HG03060 (cell line): ENCODE measurements at regions not wholly inside any gene's neighbourhood (a gene's known extent, or its start where the extent isn't known, plus 50 kb on each side); places are given as distances from the start of the nearest gene placed in this dataset.
"Not testable (repeated sequence)": the region's sequence is repeated elsewhere in the genome, so short reads cannot be mapped to it uniquely, and the experiment has no call there.

ENCODE experiments used
- ATAC-seq: cut with Tn5 transposase; IDR thresholded peaks from one replicate; pipeline ENCODE4 v1.9.1; 2021; ENCODE audit warnings: low read depth, moderate number of reproducible peaks; ENCODE audit not compliant: unreplicated experiment

GRCh38 chr6:56753811-56754210, 111.1 kb upstream of the DST start:
- ATAC-seq, result no peak

- no peak for ATAC-seq
Measured at GRCh38 chr6:56752534-56752933, 109.8 kb upstream of the DST start.

GRCh38 chr6:56752009-56752408, 109.3 kb upstream of the DST start:
- no peak for ATAC-seq

DNA sequence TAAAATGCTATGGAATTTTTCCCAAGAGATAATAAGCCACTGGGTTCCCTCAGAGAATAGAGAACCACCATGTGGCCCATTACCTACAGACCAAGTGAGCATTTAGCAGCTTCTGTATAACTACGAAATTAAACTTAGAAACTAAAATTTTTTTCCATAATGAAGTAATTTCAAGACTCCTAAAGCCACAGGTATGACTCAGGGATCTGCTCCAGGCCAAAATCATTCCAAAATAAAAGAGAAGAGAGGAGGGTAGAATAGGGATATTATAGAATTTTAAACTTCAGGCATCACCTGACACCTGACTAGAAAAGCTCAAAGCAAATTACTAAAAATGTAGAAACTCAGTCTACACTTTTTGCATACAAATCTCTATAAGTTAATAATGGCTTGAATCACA, 108.9 kb upstream of the DST start:
- no peak for ATAC-seq

GRCh38 chr6:56750686-56751085, 108.0 kb upstream of the DST start:
- no peak for ATAC-seq

DNA sequence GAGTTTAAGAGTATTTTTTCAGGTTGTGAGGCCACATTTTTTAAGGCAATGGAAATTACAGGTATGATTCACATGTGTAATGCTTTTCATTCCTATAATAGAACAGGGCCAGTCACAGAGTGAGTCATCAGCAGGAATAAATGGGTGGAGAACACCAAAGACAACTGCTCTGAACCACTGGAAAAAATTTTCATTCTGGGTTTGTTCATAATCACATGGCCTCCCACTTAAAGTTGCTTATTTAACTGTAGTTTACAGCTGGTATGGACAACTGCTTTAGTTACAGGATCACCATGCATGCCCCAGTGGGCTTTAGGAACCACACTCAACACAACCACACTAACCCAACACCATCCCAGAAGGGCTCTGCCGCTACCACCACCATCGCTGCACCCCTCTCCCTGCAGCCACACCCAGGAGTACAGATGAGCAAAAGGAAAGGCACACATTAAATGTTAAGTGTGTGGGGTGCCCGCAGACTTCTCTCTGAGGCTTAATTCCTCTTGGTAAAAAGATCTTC, 107.0 kb upstream of the DST start:
- ATAC-seq, result no peak

DNA sequence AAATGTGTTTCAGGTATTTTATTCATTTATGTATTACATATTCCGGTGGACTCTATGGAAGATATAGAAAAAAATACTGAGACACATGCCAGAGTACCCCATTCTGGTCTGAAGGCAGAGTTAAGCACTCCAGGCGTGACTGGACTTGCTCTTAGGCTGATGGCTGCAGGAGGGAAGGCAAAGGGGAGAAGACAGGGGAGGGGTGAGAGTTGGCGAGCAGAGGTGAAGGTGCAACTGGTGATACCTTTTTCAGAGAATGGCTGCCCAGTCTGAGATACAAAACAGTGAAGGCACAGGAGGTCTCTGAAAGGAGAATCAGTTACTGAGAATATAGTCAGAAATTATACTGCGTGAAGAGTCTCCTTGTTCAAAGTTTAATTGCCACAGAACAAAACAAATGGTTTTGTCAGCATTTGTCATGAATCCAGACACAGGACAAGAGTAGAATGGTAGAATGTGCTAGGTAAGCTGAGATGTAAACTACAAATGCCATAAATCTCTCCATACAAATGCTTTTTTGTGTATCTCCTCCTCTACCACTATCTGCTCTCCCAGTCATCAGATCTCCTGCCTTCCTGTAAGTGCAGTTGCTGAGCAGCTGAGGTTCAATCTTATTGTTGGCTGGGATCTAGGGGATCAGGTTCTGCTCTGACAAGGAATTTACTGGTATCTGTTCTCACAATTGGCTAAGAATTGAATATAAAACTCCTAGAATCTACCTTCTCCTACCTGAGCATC, 104.2 kb upstream of the DST start:
- ATAC-seq, result no peak

- ATAC-seq, result no peak
Measured at GRCh38 chr6:56745971-56746370, 103.3 kb upstream of the DST start.

DNA sequence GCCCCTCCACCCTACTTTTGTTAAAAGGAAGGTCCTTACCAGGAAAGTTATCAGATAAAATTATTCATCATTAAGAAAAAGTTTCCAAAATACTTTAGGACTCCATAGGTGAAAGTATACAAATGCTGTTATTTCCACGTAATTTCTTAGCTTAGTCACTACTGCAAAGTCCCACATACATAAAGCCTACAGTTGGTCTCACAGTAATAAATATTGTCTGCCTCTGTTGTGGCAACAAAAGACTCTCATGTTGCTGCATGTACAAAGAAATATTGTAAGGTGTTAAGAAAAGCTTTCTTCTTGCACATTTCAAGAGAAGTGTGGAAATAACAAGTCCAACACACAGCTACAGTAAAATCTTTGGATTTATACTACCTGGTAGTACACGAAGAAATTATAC, 102.4 kb upstream of the DST start:
- no peak for ATAC-seq

- no peak for ATAC-seq
Measured at GRCh38 chr6:56744528-56744927, 101.8 kb upstream of the DST start.

GRCh38 chr6:56742122-56742791, 99.6 kb upstream of the DST start:
- peak; percentile 48 for ATAC-seq

DNA sequence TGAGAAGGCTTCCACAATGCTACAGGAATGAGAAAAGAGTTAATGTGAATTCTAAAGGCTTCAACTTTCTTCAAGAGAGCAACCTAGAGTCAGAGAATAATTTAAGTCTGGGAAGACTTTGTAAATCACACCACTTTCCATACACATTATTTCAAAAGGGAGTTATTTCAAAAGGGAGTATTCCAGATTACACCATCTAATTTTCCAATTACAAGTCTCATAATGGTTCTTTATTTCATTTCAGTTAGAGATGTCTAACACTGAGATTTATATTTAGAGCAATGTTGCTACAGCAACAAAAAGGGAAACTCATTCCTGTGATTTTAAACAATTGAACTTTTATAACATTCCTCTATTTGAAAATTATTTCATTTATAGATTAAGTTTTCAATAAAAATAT, 98.8 kb upstream of the DST start:
- ATAC-seq, result no peak

DNA sequence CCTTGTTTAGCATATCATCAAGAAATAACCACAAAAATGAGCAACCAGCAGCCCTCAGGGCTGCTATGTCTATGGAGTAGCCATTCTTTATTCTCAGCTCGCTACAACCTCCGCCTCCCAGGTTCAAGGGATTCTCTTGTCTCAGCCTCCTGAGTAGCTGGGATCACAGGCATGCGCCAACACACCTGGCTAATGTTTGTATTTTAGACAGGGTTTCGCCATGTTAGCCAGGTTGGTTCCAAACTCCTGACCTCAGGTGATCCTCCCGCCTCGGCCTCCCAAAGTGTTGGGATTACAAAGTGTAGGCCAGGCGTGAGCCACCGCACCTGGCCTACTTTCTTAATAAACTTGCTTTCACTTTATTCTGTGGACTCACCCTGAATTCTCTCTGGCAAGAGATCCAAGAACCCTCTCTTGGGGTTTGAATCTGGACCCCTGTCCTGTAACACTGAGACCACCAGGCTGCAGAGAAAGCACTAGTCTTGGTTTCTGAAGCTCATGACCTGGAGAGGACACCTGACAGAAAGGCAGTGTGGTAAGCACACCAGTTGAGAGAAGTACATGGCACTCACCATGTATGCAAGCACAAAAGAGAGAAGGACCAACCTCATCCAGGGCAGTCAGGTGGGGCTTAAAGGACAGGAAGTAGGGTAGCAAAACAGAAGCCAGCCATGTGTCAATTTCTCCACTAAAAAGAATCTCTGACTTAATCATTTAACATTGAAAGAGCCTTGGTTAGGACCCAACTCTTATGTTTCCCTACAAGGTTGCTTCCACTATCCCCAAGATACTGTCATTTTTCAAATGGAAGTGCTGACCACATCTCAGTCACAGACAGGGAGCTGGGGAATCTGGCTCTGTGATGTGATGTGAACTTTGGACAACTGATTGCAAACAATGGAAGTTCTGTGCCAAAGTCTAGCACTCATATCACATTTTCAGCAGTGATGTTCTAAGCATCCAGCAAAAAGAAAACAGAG, 97.4 kb upstream of the DST start:
- no peak for ATAC-seq

- no peak for ATAC-seq
Measured at GRCh38 chr6:56736804-56737203, 94.1 kb upstream of the DST start.

DNA sequence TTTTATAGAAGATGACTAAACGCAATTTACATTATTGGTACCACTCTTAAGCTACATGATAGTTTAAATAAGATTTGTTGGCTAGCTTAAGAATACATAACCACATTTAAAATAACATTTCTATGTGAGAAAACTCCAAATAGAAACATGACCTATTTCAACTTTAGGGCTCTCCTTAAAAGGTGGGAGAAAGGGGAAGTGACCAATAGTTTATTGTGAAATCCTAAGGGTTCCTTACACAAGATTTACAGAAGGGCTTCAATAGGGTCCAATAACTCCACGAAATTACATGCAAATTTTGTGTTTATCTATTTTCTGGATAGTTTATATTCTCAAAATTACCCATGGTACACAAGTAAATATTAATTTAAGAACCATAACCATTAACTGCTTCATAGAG, 91.6 kb upstream of the DST start:
- no peak for ATAC-seq

- ATAC-seq, result no peak
Measured at GRCh38 chr6:56733211-56733697, 90.6 kb upstream of the DST start.

GRCh38 chr6:56732517-56732916, 89.8 kb upstream of the DST start:
- no peak for ATAC-seq

DNA sequence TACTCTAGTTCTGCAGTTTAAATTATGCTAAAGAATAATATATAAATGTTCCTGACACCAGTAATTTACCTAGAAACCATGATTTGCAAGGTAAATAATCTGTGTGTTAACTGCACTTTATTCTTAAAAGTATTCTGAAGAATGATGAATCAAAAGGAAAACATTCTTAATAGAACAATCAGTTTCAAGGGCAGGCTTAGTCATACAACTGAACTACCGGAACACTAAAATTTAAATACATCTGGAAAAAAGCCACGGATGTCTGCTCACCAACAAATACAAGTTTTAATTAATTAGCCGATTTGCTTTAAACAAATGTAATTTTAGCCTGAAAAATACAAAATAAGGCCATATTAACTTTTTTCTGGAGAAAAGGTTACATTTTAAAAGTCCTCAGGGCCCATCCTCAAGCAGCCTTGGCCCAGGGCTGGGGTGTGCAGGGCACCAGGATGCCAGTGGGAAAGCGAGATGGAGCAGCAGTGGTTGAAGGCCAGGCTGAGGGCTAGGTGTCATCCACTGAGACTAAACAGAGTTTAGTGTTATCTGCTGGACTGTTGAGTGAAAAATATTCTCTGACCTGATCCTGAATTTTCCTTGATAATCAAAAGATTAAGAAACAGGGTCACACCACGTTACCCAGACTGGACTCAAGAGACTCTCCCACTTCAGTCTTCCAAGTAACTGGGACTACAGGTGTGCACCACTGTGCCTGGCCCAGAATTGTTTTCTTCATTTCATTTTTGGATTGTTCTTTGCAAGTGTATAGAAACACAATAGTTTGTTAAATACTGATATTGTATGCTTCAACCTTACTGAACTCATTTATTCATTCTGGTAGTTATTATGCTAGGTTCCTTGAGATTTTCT, 88.2 kb upstream of the DST start:
- no peak for ATAC-seq

- no peak for ATAC-seq
Measured at GRCh38 chr6:56729719-56730118, 87.0 kb upstream of the DST start.

- not testable (repeated sequence) for ATAC-seq
Measured at GRCh38 chr6:56729166-56729565, 86.5 kb upstream of the DST start.
